HL-60 (cell line): ENCODE measurements at regions not wholly inside any gene's neighbourhood (a gene's known extent, or its start where the extent isn't known, plus 50 kb on each side); places are given as distances from the start of the nearest gene placed in this dataset.

Source experiments
- DNase-seq, 2 experiments: peaks; one replicate each; pipeline ENCODE4 v3.0.0-alpha.2; 2010 to 2020; ENCODE audit warnings: low read depth in 1 of 2, low spot score in 1 of 2
- H3K27ac ChIP-seq: fragments of 250-450 bp; sonication (Bioruptor Pico); replicated peaks from 2 replicates; pipeline ENCODE4 v1.5.1; 2020; ENCODE audit warnings: mild to moderate bottlenecking, moderate library complexity
- H3K27me3 ChIP-seq: fragments of 250-450 bp; sonication (Bioruptor Pico); 2 replicates; pipeline ENCODE4 v1.5.1; 2021; ENCODE audit warnings: mild to moderate bottlenecking, moderate library complexity; ENCODE audit not compliant: insufficient read depth, poor library complexity, severe bottlenecking
- H3K4me3 ChIP-seq: replicated peaks from 2 replicates; pipeline ENCODE4 v1.5.1; 2011; ENCODE audit warnings: mild to moderate bottlenecking, control low read depth, low read length; ENCODE audit not compliant: insufficient read depth
- CTCF ChIP-seq: IDR thresholded peaks from one replicate; pipeline ENCODE4 v1.5.1; 2011; ENCODE audit warnings: low read length, control low read depth, inconsistent platforms; ENCODE audit not compliant: insufficient read depth
- GABPA ChIP-seq: IDR thresholded peaks from 2 replicates; pipeline ENCODE4 v1.6.1; 2012; ENCODE audit warnings: low read depth
- POLR2AphosphoS5 ChIP-seq: IDR thresholded peaks from 2 replicates; pipeline ENCODE4 v1.6.1; 2012; ENCODE audit warnings: low read depth
- REST ChIP-seq: IDR thresholded peaks from 2 replicates; pipeline ENCODE4 v1.6.1; 2012; ENCODE audit warnings: low read depth; ENCODE audit not compliant: insufficient replicate concordance
- SPI1 ChIP-seq: IDR thresholded peaks from 2 replicates; pipeline ENCODE4 v1.6.1; 2012; ENCODE audit warnings: low read depth, mild to moderate bottlenecking, borderline replicate concordance

- no peak overlapping the region for H3K4me3 ChIP-seq
- H3K27ac ChIP-seq, result no peak overlapping the region
- DNase-seq, result no peak
- H3K27me3 ChIP-seq, result no peaks in the 10 kb centered on the region
- TF ChIP-seq GABPA (no peak), CTCF (no peak)
Measured at GRCh38 chr5:74017112-74017511, 391.1 kb downstream of the ARHGEF28 start.

GRCh38 chr5:74016373-74016772, 390.4 kb downstream of the ARHGEF28 start:
- Histone ChIP-seq H3K27me3 (no peaks in the 10 kb centered on the region), H3K4me3 (no peak overlapping the region), H3K27ac (no peak overlapping the region)
- no peak for DNase-seq
- TF ChIP-seq SPI1 (no peak), REST (no peak), POLR2AphosphoS5 (no peak), GABPA (no peak), CTCF (no peak)

- H3K27ac ChIP-seq, result no peak overlapping the region
- no peak for DNase-seq
- H3K4me3 ChIP-seq, result no peak overlapping the region
- no peaks in the 10 kb centered on the region for H3K27me3 ChIP-seq
- TF ChIP-seq POLR2AphosphoS5 (no peak), REST (no peak), CTCF (no peak), GABPA (no peak)
Measured at GRCh38 chr5:74015716-74016115, 389.7 kb downstream of the ARHGEF28 start.

- DNase-seq, result no peak
- no peaks in the 10 kb centered on the region for H3K27me3 ChIP-seq
- H3K4me3 ChIP-seq, result no peak overlapping the region
- no peak for TF ChIP-seq SPI1
- no peak overlapping the region for H3K27ac ChIP-seq
Measured at GRCh38 chr5:74013222-74013621, 387.2 kb downstream of the ARHGEF28 start.
